GM12892 (cell line): ENCODE measurements at regions not wholly inside any gene's neighbourhood (a gene's known extent, or its start where the extent isn't known, plus 50 kb on each side); places are given as distances from the start of the nearest gene placed in this dataset.
"Not testable (repeated sequence)": the region's sequence is repeated elsewhere in the genome, so short reads cannot be mapped to it uniquely, and the experiment has no call there.

Source experiments
- DNase-seq: peaks from one replicate; pipeline ENCODE4 v3.0.0; 2011; ENCODE audit not compliant: insufficient read length
- FAIRE-seq: peaks from 2 replicates; lab custom pipeline; 2011; peaks lifted over from hg19 to GRCh38; lab: Jason Lieb, UNC
- POLR2A ChIP-seq: IDR thresholded peaks from 2 replicates; pipeline ENCODE4 v1.6.1; 2011; ENCODE audit warnings: low read depth, low read length, control low read depth
- POLR2AphosphoS5 ChIP-seq: IDR thresholded peaks from 2 replicates; pipeline ENCODE4 v1.6.1; 2011; ENCODE audit warnings: low read depth, low read length, control low read depth
- TAF1 ChIP-seq: IDR thresholded peaks from 2 replicates; pipeline ENCODE4 v1.6.1; 2011; ENCODE audit warnings: low read depth, mild to moderate bottlenecking, control low read depth, low read length, borderline replicate concordance

DNA sequence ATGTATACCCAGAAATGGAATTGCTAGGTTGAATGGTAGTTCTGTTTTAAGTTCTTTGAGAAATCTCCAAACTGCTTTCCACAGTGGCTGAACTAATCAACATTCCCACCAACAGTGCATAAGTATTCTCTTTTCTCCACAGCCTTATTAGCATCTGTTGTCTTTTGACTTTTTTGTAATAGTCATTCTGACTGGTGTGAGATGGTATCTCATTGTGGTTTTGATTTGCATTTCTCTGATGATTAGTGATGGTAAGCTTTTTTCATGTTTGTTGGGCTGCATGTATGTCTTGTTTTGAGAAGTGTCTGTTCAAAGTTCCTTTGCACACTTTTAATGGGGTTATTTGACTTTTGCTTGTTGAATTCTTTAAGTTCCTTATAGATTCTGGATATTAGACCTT lies 52.4 kb upstream of the EHHADH start:
- DNase-seq: not testable (repeated sequence)
- FAIRE-seq: peak; percentile 48

DNA sequence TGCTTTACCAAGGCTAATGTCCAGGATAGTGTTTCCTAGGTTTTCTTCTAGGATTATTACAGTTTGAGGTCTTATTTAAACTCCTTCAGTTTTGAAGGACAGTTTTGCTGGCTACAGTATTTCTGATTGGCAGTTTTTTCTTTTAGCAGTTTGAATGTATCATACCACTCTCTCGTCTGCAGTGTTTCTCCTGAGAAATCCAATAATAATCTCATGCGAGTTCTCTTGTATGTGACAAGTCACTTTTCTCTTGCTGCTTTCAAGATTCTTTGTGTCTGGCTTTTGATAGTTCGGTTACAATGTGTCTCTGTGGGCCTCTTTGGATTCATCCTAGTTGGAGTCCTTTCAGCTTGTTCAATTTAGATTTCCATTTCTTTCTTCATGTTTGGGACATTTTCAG lies 53.0 kb upstream of the EHHADH start:
- DNase-seq: no peak
- FAIRE-seq: no peak
- no peak for TF ChIP-seq TAF1

DNA sequence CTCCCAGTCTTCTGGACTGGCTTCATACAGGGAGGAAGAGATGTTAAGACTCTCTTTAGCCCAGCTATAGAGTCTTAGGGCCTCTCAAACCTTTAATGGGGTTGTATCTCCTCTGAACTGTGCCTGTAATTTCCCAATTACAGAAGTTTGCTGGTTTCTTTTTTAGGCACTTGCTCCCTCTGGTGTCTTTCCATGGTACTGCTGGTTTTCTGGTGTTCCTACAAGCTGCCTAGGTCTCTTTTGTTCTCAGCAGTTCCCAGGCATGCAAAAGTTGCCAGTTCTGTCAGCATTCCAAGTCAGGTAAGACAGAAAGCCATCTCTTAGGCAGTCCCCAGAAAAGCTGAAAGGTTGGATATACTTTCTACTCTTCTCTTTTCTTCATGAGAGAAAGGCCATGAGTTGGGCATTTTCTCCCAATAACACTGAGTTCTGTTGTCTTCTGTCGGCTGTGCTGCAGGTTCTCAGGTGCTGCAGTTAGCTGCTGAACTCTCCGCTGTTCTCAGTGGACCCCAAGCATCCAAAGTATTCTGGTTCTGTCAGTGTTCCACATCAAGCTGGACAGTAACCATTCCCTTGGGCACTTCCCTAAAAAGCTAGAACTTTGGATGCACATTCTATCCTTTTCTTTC lies 54.4 kb upstream of the EHHADH start:
- peak; percentile 82 for FAIRE-seq
- no peak for TF ChIP-seq POLR2AphosphoS5
- TF ChIP-seq POLR2A: no peak
- no peak for TF ChIP-seq TAF1
- DNase-seq: peak; percentile 27

DNA sequence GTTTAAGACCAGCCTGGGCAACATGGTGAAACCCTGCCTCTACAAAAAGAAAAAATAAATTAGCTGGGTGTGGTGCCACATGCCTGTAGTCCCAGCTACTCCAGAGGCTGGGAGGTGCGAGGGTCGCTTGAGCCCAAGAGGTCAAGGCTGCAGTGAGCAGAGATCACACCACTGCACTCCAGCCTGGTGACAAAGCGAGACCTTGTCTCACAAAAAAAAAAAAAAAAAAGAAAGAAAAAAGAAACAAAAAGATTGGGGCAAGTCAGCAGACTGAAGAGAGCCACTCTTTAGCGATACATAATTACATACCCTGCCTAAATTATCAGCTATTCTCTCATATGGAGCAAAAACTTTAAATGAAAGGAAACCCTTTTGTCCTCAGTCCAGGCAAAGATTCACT lies 53.6 kb upstream of the MAP3K13 start:
- DNase-seq (no peak), FAIRE-seq (no peak)
- TF ChIP-seq POLR2AphosphoS5 (no peak), TAF1 (no peak), POLR2A (no peak)

DNA sequence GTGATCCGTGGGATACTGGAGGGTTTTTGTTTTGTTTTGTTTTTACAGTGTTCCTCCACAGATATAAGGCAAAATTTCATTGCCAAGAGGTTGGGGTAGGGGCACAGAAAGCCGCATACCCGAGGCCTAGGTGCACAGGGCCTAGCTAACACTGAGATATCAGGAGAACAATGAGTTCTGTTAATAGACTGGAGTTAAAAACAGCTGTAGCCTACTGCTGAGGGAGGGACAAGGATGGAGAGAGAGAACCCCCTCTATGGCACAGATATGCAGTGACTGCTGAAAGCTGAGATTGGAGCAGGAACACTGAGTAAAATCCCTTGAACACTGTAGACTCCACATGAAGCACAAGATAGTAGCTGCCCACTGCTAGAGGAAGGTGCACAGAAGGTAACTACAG lies 53.1 kb upstream of the MAP3K13 start:
- TF ChIP-seq POLR2AphosphoS5: no peak
- no peak for TF ChIP-seq TAF1
- TF ChIP-seq POLR2A: no peak
- no peak for DNase-seq
- no peak for FAIRE-seq

DNA sequence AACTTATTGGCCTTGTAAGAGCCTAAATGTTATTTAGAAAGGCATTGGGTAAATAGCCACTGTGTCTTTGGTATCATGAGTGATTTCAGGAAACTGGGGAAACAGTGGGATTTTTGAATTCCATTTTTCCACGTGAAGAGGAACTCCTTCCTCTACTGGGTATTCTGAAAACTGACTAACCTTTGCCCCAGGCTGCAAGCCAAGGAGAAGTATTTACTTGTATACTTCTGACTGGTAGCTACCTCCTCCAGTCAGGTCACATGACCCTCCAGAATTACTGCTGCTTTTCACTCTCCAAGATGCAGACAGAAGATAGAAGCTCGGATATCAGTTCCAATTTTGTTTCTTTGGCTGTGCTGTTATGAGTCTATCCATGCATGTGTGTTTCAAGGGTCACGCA lies 50.9 kb upstream of the MAP3K13 start:
- TF ChIP-seq TAF1: no peak
- no peak for TF ChIP-seq POLR2A
- TF ChIP-seq POLR2AphosphoS5: no peak
- no peak for FAIRE-seq

More for the DNA sequence above, 50.9 kb upstream of the MAP3K13 start:
- no peak for DNase-seq
